Fibroblast of skin of right biceps (primary cell): ENCODE measurements at regions not wholly inside any gene's neighbourhood (a gene's known extent, or its start where the extent isn't known, plus 50 kb on each side); places are given as distances from the start of the nearest gene placed in this dataset.
A peak's percentile ranks its signal among the peaks of the same experiment; 100 is the strongest.
"Not testable (repeated sequence)": the region's sequence is repeated elsewhere in the genome, so short reads cannot be mapped to it uniquely, and the experiment has no call there.

Source experiments
- DNase-seq: peaks from one replicate; pipeline ENCODE4 v3.0.0-alpha.2; 2013

GRCh38 chr15:62849316-62850106 lies 193.0 kb upstream of the TPM1 start:
- peak; percentile 46 for DNase-seq

GRCh38 chr15:62850318-62850717 lies 192.2 kb upstream of the TPM1 start:
- DNase-seq, result no peak

- peak; percentile 98 for DNase-seq
These were observed 191.7 kb upstream of the TPM1 start for GRCh38 chr15:62850791-62851291.

GRCh38 chr15:62853114-62853840 lies 189.3 kb upstream of the TPM1 start:
- DNase-seq, result no peak

DNA sequence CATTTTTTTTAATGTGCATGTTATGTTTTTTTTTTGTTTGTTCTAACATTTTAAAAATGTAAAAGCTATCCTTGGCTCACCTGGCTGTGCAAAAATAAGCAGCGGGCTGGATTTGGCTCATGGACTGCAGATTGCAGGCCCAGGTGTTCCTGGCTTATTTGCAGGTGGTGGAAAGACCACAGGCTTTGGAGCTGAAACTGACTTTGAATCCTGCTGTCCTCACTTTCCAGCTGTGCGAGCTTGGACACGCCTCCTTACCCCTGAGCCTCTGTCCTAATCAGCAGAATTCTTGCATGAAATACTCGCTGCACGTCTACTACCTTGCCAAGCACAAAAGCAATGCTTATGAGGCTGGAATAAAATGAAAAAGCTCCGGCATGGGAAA lies 188.7 kb upstream of the TPM1 start:
- no peak for DNase-seq

GRCh38 chr15:62854420-62855084 lies 188.0 kb upstream of the TPM1 start:
- no peak for DNase-seq

DNA sequence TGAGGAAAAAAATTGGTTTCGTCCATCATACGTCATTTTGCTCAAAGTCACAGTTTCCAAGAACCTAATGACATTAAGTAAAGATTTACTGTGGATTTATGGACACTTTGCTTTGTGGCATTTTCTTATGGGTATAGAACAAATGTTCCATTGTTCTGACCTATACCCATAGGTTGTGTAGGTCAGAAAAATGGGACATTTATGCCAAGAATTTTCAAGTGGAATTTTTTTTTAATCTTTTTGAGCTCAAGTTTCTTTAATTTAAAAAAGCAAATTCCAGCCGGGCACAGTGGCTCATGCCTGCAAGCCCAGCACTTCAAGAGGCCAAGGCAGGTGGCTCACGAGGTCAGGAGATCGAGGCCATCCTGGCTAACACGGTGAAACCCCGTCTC lies 187.5 kb upstream of the TPM1 start:
- DNase-seq, result no peak

GRCh38 chr15:62856466-62857246 lies 185.9 kb upstream of the TPM1 start:
- no peak for DNase-seq

GRCh38 chr15:62857411-62857853 lies 185.1 kb upstream of the TPM1 start:
- no peak for DNase-seq

DNA sequence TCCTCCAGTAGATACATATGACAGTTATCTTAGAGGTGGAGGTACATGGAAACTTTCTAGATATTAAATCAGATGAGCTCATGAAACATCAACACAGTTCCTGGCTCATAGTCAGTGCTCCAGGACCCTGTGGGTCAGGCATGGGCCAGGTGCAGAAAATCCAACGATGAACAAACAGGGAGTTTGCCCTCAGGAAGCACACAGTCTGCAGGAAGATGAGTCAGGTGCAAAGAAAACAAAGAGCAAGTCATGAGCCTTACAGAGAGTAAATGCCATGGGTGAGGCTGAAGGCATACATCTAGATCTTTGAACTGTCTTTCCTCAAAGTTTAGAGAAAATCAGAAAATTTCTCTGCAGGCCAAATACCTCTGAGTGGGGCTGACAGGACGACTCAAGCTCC lies 184.2 kb upstream of the TPM1 start:
- DNase-seq, result no peak

DNA sequence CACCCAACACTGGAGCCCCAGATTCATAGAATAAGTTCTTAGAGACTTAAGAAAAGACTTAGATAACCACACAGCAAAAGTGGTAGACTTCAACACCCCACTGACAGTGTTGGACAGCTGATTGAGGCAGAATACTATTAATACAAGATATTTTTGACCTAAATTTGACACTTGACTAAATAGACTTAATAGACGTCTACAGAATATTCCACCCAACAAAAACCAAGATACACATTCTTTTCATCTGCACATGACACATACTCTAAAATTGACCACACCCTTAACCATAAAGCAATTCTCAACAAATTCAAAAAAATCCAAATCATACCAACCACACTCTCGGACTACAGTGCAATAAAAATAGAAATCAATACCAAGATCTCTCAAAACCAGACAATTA lies 179.8 kb upstream of the TPM1 start:
- no peak for DNase-seq

DNA sequence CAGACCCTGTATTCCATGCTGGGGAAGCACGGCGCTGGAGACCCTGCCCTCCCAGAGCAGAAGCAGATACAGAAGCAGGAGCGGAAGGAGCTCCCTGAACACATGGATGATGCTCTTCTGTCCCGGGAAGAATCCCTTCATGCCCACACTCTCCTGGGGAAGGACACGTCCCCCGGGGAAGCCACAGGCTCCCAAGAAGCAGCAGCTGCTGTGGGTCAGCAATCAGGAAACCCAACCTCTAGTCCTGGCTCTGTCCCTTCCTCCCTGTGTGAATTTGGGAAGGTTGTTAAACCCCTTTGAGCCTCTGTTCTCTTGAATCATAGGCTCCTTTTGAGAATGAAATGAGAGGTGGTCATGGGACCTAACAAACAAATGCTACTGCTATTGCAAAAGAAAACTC lies 176.2 kb upstream of the TPM1 start:
- DNase-seq, result no peak

DNA sequence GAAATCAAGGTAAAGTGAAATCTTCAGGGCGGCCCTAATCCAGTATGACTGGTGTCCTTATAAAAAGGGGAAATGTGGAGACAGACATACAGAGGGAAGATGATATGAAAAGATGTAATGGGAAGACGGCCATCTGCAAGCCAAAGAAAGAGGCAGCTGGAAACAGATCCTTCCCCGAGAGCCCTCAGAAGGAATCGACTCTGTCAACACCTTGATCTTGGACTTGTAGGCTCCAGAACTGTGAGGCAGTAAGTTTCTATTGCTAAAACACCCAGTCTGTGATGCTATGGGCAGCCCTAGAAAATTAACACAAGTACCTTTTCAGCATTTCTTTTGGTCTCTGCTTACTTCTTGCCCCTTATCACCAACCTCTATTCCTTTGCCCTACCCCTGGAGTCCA lies 174.7 kb upstream of the TPM1 start:
- no peak for DNase-seq

- DNase-seq, result peak; percentile 52
These were observed 174.0 kb upstream of the TPM1 start for GRCh38 chr15:62868507-62868906.

DNA sequence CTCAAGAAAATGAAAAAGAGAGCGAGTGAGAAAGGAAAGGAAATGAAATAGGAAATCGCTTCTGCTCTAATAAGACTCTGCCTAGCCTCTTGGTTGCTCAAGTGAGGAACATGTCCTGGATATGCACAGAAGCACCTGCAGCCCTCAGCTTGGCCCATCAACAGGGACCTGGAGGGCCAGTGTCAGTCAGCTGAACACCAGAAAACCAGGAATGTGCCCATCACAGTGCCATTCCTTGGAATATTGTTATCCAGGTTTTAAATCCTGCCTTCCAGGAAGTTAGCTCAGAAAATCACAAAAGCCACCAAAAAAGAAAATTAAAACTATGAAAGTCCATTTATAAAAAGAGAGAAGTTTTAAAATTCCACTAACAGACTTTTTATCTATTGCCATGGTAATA lies 173.4 kb upstream of the TPM1 start:
- DNase-seq, result no peak

GRCh38 chr15:62870216-62870615 lies 172.3 kb upstream of the TPM1 start:
- DNase-seq, result no peak

- DNase-seq, result not testable (repeated sequence)
These were observed 171.8 kb upstream of the TPM1 start for GRCh38 chr15:62870701-62871100.

DNA sequence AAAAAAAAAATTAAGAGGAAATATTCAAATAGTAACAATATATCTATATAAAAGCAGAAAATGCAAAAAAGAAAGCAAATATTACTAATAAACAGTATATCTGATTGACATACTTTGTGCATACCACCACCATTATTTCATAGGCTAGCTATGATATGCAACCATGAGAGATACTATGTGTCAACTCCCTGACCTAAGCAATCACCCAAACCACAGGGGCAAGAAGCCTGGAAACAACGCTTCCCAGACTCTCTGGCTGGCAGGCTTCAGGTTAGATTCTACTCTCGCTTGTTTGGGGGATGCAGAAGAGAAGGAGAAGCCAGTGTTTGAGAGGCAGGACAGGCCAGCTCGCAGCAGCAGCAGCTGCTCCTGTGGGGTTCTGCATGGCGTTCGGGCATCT lies 169.3 kb upstream of the TPM1 start:
- DNase-seq, result peak; percentile 79

DNA sequence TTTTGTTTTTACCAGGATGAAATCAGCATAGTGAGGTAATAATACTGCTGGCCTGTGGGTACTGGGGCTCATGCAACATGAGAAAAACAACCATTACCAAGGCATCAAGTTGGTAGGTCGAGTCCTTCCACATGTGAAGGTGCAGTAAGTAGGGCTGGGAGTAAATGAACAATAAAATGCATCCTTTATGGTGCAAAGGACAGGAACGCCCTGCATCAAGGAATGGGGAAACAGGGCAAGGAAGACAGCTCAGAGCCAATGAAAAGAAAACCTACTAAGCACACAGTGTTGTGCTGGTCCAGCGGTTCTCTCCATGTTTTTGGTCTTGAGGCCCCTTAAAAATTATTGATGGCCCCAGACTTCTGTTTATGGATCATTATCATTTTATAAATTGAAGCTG lies 168.5 kb upstream of the TPM1 start:
- DNase-seq, result no peak

DNA sequence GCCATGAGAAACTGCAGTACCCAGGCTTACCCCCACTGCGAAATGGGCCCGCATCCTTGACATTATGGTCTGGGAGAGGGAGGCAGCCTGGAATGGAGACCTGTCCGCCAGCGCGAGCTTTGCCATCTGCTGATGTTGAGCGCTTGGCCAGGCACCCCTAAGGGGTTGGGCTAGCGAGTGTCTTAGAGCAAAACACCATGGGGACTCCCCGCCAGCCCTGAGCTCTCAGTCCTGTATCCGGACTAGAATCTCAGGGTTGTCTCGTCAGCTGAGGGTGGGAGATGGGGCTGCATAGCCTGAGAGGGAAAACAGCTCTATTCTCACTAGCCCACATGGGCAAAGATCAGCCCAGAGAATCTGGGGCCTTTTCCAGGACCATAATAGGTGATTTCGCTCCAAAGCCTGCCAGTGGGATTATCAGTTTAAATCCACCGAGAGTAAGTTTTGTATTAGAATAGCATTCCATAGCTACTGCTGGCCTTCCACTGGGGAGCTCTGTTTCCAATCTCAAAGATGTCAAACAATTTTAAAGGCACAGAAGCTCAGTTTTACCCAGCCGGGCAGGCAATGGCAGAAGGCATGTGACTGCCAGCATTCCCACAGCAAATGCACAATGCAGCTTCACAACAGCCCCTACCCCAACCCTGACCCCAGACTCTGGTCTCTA lies 167.5 kb upstream of the TPM1 start:
- no peak for DNase-seq

GRCh38 chr15:62875626-62876021 lies 166.9 kb upstream of the TPM1 start:
- DNase-seq, result no peak

DNA sequence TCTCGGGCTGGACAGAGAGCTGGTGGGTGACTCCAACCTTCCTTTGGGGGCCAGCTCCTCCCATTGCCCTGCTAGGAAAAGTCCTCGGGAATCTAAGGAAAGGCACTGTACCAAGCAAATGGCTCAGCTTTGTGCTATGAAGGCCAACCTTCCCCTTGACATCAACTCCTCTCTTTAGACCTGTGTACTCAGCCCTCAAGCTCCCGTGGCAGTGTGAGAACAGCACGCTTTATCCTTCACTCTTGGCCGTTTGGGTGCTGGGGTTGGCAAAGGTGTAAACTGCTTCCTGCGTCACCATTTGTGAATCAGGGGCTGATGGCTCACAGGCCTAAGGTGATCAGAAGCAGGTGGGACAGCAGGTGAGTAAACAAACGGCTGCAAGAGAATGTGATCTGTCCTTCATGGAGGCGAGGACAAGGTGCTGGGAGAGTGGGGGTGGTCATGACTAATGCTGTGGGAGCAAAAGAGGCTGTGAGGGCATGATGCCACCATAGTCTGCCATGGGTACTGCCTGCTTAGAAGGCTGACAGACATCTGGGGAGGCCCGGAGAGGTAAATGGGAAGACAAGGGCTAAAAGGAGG lies 165.2 kb upstream of the TPM1 start:
- no peak for DNase-seq
